ENCODE measurements at regions not wholly inside any gene's neighbourhood (a gene's known extent, or its start where the extent isn't known, plus 50 kb on each side); places are given as distances from the start of the nearest gene placed in this dataset.

DNA sequence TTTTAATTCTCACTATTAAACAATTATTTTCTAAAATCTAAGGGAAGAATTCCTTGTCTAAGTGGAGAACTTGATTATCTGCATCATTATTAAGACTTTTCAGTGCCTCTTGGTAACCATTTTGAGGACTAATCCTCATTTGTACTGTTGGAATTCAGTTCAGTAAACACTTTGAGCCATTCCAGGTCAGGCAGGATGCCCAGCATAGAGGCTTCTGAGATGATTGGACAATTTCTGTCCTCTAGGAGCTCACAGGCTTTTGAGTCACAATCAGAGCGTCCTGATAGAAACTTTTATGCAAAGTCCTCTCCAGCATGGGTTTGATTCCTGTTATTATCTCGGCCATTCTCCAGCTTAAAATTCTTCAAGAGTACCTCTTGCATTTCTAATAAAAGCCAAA lies 1304.6 kb downstream of the EPHA7 start:
- no peak for ATAC-seq (ENCODE audit: insufficient number of reproducible peaks, low FRiP score, low read depth)
- no peak overlapping the region for H3K4me3 ChIP-seq
- H3K9me3 ChIP-seq: no peaks in the 10 kb centered on the region
- no peak for DNase-seq (ENCODE audit: low spot score)
- H3K27me3 ChIP-seq (replicated peaks; ENCODE audit: insufficient read depth): no peaks in the 10 kb centered on the region
- TF ChIP-seq, protein P1, sequence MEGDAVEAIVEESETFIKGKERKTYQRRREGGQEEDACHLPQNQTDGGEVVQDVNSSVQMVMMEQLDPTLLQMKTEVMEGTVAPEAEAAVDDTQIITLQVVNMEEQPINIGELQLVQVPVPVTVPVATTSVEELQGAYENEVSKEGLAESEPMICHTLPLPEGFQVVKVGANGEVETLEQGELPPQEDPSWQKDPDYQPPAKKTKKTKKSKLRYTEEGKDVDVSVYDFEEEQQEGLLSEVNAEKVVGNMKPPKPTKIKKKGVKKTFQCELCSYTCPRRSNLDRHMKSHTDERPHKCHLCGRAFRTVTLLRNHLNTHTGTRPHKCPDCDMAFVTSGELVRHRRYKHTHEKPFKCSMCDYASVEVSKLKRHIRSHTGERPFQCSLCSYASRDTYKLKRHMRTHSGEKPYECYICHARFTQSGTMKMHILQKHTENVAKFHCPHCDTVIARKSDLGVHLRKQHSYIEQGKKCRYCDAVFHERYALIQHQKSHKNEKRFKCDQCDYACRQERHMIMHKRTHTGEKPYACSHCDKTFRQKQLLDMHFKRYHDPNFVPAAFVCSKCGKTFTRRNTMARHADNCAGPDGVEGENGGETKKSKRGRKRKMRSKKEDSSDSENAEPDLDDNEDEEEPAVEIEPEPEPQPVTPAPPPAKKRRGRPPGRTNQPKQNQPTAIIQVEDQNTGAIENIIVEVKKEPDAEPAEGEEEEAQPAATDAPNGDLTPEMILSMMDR (IDR thresholded peaks at IDR 0.05): no peak
- no peak overlapping the region for H3K27ac ChIP-seq
- H3K36me3 ChIP-seq: no peaks in the 10 kb centered on the region
- H3K4me1 ChIP-seq (ENCODE audit: control insufficient read depth in 1 of 2, low read depth in 2 of 2): peaks cover 0 to 4% of the 10 kb centered on the region in 2 donors

DNA sequence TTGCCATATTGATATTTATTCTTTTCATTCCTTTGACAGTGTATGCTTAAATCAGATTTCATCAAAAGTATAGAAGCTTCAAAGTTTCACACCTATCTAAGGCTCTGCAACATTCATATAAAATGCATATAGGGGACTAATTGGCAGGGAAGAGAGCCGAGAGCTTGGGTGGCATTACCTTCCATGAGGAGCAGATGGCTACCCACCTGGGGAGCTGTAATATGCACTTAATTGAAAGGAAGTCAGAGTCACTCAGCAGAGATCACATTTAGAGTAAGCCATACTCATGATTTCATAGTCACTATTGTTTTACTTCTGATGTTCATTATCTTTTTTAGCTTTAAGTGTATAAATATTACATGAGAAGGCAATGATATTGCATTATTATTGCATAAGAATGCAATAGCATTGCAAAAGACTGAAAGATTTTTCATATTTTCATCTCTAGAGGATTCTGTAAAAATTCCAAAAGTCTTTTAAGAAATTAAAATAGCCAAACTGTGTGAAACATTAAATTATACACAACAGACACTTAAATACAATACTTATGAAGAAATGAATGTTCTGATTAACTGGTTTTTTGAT lies 1305.2 kb downstream of the EPHA7 start:
- H3K4me1 ChIP-seq (ENCODE audit: control insufficient read depth in 1 of 2, low read depth in 2 of 2): peaks cover 0 to 4% of the 10 kb centered on the region in 2 donors

DNA sequence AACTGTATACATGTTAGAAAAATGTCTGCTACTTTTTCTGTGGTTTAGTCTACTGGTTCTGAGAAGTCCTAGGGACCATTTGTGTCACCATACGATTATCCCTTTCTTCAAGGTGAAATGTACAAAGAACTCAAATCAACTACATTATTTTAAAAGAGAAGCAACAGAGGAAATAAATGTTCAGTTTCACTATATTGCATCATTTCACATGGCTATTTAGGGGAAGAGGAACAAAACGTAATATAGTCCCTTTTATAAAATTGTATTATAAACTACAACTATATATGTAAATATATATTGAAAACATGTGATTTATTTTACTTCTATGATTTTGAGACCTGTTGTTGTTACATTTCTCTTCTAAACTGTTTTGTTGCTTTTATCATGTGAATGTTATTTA lies 1308.0 kb downstream of the EPHA7 start:
- ATAC-seq (ENCODE audit: insufficient number of reproducible peaks, low FRiP score, low read depth) (no peak), DNase-seq (ENCODE audit: low spot score) (no peak)
- Histone ChIP-seq H3K4me3 (no peak overlapping the region), H3K4me1 (ENCODE audit: control insufficient read depth in 1 of 2, low read depth in 2 of 2) (peaks cover 0 to 4% of the 10 kb centered on the region in 2 donors), H3K27ac (no peak overlapping the region), H3K36me3 (no peaks in the 10 kb centered on the region), H3K27me3 (replicated peaks; ENCODE audit: insufficient read depth) (no peaks in the 10 kb centered on the region), H3K9me3 (no peaks in the 10 kb centered on the region)
- TF ChIP-seq, protein P1 (IDR thresholded peaks at IDR 0.05): no peak

More for the DNA sequence above, 1305.2 kb downstream of the EPHA7 start:
- Histone ChIP-seq H3K27me3 (replicated peaks; ENCODE audit: insufficient read depth) (no peaks in the 10 kb centered on the region), H3K4me3 (no peak overlapping the region), H3K36me3 (no peaks in the 10 kb centered on the region), H3K9me3 (no peaks in the 10 kb centered on the region), H3K27ac (no peak overlapping the region)
- no peak for DNase-seq (ENCODE audit: low spot score)
- TF ChIP-seq, protein P1 (IDR thresholded peaks at IDR 0.05): no peak
- ATAC-seq (ENCODE audit: insufficient number of reproducible peaks, low FRiP score, low read depth): no peak

DNA sequence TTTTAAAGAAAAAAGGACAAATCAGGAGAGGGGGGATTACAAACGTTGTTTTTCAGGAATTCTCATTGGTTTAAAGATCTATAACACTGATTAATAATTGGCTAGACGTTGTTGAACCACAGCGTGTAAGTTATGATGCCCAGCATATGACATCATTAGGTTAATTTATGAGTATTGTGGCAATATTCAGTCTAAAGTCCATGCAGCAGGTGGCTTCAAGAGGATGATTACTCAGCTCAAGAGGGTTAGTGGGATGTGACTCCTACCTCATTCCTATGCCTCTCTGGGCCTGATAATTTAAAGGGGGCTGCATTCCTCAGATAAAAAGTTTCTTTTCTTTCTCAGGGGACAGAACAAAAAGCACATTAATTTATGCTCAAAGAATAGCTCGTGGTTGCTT lies 1309.0 kb downstream of the EPHA7 start:
- TF ChIP-seq, protein P1 (IDR thresholded peaks at IDR 0.05): no peak
- no peaks in the 10 kb centered on the region for H3K36me3 ChIP-seq
- H3K4me3 ChIP-seq: no peak overlapping the region
- peaks cover 0 to 4% of the 10 kb centered on the region in 2 donors for H3K4me1 ChIP-seq (ENCODE audit: control insufficient read depth in 1 of 2, low read depth in 2 of 2)
- ATAC-seq (ENCODE audit: insufficient number of reproducible peaks, low FRiP score, low read depth) (no peak), DNase-seq (ENCODE audit: low spot score) (no peak)
- no peaks in the 10 kb centered on the region for H3K9me3 ChIP-seq
- H3K27me3 ChIP-seq (replicated peaks; ENCODE audit: insufficient read depth): no peaks in the 10 kb centered on the region
- no peak overlapping the region for H3K27ac ChIP-seq

DNA sequence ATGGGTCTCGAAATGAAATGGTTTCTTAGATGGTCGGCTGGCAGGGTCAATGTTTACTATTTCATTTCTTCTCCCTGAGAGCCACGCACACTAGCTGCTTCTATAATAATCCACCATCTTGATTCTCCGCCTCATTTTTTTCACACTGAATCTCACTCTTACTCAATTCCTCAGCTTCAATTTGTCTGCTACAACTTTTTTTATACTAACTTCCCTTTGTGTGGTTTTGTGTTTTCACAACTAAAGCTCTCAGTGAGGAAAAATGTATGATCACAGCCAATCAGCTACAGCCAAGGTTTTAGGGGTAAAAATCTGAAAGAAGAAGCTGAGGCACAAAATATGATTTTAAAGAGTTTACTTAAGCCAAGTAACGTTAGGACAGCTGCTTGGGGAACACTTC lies 1309.4 kb downstream of the EPHA7 start:
- Histone ChIP-seq H3K36me3 (no peaks in the 10 kb centered on the region), H3K4me1 (ENCODE audit: control insufficient read depth in 1 of 2, low read depth in 2 of 2) (peaks cover 0 to 3% of the 10 kb centered on the region in 2 donors), H3K9me3 (no peaks in the 10 kb centered on the region), H3K4me3 (no peak overlapping the region), H3K27ac (no peak overlapping the region), H3K27me3 (replicated peaks; ENCODE audit: insufficient read depth) (no peaks in the 10 kb centered on the region)
- DNase-seq (ENCODE audit: low spot score) (no peak), ATAC-seq (ENCODE audit: insufficient number of reproducible peaks, low FRiP score, low read depth) (no peak)
- TF ChIP-seq, protein P1 (IDR thresholded peaks at IDR 0.05): no peak

Data from thoracic aorta (tissue), 2 donors.